HG03378 (cell line): ENCODE measurements at regions not wholly inside any gene's neighbourhood (a gene's known extent, or its start where the extent isn't known, plus 50 kb on each side); places are given as distances from the start of the nearest gene placed in this dataset.

Experiments used
- ATAC-seq: cut with Tn5 transposase; IDR thresholded peaks from one replicate; pipeline ENCODE4 v1.9.1; 2021; ENCODE audit warnings: mild to moderate bottlenecking, moderate library complexity; ENCODE audit not compliant: unreplicated experiment

DNA sequence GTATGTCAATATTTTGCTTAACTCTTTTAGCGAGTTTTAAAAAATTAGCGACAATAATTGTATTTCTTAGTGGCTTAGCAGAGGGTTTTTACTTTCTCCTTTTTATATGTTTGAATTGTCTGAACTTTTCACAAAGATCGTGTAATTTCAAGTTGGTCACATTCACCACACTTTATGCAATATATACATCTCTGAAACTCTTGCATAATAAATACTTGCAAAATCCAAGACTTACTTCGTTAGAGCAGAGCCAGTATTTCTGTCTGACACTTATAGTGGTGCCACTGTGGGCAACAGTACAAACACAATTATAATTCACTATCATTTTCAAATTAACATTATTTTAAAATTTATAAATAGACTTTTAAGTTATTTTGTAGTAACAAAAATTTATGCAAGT, 62.0 kb downstream of the SUCNR1 start:
- ATAC-seq: no peak

DNA sequence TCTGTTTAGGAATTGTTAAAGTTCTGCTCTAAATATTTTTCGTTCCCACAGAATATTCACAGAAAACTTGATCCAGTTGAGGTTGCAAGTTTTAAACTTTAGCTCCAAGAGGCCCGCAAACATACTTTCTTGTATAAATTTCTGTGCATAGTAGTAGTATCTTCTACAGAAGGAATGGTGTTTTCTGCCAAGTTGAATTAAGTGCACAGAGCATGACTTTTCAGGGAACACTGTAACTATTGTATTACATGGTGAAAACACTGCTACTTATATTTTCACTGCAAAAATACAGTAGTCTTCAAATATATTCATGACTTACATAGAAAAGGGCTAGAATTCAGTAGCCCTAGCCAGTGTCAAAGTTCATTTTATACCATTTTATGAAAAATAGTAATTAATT, 67.0 kb downstream of the SUCNR1 start:
- no peak for ATAC-seq

DNA sequence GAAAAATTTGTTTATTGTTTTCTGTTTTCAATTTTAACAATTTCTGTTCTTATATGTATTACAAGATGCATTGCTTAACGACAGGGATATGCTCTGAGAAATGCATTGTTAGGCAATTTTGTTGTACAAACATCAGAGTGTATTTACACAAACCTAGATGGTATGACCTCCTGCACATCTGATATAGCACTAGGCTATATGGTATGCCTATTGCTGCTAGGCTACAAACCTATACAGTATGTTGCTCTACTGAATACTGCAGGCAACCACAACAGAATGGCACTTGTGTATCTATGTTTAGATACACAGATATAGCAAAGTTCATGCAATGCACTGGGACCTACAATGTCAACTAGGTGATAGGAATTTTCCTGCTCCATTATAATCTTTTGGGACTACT, 70.1 kb downstream of the SUCNR1 start:
- no peak for ATAC-seq

DNA sequence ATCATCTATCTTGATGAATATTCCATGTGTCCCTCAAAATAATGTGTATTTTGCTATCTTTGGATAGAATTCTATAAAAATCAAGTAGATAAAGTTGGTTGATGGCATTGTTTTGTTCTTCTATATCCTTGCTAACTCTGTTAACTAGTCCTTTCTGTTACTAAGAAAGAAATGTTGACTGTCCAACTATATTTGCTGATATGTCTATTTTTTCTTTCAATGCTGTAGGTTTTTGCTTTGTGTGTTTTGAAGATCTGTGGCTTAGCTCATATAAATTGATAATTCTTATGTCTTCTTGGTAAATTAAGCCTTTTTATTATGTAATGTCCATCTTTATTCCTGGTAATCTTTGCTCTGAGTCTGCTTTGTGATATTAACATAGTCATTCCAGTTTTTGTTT, 70.9 kb downstream of the SUCNR1 start:
- ATAC-seq: no peak

DNA sequence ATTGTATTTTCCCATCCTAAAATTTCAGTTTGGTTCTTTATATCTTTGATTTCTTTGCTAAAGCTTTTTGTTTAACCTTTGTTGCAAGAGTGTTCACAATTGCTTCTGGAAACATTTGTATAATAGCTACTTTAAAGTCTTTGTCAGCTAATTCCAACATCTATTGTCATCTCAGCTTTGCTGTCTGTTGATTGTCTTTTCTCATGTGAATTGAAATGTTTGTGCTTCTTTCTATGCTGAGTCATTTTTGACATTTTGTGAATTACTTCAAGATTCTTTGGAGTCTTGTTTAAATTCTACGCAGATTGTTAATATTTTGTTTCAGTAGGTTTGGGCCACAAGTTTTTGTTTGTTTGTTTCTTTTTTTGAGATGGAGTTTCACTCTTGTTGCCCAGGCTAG, 73.2 kb downstream of the SUCNR1 start:
- ATAC-seq: no peak

DNA sequence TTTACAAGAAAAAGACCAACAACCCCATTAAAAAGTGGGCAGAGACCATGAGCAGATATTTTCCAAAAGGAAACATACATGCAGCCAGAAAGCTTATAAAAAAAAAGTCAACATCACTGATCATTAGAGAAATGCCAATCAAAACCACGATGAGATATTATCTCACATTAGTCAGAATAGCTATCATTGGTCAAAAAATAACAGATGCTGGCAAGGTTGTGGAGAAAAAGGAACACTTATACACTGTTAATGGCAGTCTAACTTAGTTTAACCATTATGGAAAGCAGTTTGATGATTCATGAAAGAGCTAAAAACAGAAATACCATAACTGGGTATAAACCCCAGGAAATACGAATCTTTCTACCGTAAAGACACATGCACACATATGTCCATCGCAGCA, 76.3 kb downstream of the SUCNR1 start:
- ATAC-seq: no peak

DNA sequence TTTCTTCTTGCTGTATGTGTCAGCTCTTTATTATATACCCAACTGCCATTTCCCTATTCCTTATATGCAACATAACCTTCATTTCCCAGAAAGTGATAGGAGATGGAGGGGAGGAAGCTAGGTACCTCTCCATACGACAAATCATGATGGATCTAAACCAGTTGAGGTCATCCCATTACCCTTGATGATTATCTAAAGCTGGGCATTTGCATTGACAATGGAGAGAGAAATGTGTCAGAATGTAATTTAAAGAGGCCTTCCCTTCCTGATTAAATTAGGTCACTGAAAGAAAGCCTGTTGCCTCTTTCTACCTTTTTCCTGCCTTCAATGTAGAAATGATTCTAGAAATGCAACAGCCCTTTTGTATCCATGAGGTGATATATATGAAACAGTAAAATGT, 81.9 kb downstream of the SUCNR1 start:
- ATAC-seq: no peak

DNA sequence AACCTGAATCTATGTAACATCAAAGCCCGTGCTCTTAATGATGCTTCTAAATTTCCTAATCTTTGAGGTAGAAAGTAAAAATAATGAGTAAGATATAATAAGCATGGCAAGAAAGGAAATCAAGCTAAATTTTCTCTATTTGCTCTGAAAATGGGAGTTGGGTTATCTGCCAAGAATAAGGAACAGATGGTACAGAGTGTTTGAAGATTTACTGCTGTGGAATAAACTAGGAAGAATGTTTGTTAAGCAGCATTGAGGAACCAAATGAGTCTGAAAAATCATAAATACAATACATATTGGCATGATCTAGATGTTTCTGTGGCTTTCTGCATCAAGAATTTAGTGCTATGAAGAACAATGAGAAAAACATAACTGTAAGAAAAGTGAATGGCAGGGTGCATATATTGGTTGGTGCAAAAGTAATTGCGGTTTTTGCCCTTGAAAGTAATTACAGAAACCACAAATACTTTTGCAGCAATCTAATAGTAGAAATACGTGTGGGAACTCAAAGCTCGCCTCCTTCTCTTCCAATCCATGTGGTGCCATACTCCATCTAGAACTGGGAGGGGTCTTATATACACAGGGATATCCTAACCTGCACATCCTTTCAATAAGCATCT, 87.6 kb downstream of the SUCNR1 start:
- ATAC-seq: no peak

DNA sequence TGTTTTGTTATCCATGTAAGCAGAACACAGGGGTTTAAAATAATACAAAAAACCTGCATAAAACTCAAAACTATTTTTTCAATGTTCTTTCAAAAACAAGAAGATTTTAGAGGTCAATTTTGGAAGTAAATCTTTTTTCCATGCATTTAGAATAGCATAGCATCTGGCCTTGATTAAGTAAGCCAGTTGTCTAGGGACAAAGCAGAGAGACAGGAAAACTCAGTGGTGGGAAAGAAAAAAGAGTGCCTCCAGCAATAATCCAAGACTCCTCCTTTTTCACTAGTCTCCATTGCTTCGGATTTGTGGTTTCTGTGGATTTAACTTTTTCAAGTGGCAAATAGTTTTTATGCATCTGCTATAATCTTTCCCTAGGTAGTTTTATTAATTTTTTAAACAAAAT, 88.9 kb downstream of the SUCNR1 start:
- ATAC-seq: no peak

DNA sequence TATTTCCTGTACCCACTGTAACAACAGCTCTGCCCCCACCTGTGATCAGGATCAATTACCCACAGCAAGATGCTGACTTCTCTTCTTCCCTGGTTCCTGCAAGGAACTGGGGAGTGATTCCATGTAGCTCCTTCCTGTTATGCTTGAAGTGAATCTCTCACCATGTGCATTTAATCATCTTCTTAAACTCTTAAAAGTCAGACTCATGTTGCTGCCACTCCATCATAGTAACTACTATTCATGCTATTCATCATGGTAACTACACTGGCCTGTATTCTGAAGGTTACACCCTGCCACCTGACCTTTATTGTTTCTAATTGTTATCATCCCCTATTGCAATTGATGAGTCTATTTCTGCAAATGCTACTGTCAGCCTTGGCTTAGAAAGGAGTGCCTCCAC, 89.5 kb downstream of the SUCNR1 start:
- ATAC-seq: no peak

DNA sequence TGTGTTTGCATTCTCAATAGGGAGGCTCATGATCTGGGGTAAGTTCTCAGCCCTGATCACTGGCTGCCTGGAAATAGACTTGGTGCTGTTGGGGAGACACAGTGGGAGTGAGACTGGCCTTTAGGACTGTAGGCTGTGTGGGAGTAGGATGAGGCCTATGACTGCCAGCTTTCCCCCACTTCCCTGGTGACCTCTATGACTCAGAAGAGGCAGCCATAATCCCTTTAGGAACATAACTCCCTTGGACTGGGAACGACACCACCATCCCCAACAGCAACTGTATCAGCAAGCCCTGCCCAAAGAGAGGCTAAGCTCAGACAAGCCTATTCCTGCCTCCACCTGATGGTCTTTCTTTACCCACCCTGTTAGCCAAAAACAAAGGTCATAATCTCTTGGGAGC, 91.3 kb downstream of the SUCNR1 start:
- ATAC-seq: no peak

DNA sequence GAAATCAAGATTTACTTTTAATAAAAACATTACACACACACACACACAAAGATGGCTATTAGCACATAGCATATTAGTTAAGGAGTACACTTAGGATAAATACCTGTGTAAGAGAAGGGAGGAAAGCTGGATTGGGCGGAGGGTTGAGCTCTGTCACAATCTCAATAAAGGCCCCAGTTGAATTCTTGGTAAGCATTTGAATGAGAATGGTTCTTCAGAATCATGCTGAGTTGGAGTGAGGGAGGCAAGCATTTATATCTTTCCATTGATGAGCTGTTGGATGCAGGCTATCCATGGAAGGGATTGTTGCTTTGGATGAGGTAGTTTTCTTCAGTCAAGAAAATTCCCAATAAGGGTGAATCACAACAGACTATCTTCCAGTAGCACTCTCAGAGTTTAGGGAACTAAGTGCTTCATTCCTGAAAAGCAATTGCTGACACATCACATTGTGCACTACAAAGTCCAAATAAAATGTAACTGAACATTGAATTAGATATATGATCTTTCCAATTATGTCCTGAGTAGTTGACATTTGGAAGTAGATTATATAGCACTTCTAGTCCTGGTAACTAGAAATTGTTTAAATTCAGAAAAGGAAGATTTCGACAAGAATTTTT, 95.7 kb downstream of the SUCNR1 start:
- ATAC-seq: no peak

DNA sequence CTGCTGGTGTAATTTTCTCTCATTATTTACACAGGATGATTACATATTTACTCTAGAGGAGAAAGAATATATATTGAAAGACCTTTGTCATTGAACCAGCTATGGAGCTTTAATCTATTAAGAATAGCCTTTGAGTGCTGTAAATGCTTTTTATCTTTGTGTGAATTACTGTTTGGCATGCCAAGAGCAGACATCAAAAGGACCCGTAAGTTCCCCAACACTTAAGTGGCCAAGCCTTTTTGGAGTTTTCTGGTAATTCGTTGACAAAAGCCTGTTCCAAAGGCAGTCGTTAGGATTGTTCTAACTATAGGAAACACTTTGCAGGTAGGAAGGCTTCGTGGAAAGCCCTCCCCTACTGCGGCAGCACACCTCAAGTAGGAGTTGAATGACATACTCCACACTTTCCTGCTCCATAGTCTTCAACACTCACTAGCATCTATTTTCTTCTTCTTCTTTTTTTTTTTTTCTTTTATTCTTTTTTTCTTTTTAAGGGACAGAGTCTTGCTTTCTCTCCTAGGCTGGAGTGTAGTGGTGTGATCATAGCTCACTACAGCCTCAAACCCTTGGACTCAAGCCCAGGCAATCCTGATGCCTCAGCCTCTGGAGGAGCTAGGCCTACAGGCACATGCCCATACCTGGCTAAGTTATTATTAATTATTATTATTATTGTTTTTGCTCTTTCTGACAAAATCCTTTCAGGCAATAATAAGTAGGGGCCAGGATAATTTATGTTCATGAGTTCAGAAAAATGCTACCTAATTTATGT, 98.6 kb downstream of the SUCNR1 start:
- ATAC-seq: no peak

DNA sequence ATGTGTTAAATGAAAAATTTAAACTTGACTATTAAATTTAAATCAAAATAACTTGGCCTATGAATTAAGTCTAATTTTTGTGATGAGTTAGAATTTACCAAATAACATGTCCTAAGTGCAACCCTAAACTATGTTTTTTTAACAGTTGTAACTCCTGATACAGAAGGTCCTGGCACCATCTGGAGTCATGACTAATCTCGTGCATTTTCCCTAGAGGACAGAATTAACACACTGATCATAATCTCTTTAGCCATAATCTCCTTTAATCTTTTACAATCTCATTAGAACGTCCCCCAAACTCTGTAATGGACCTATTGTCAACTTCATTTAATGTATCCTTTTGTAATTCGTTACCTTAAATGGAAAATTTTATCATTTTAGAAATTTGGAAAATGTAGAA, 100.6 kb downstream of the SUCNR1 start:
- ATAC-seq: no peak

DNA sequence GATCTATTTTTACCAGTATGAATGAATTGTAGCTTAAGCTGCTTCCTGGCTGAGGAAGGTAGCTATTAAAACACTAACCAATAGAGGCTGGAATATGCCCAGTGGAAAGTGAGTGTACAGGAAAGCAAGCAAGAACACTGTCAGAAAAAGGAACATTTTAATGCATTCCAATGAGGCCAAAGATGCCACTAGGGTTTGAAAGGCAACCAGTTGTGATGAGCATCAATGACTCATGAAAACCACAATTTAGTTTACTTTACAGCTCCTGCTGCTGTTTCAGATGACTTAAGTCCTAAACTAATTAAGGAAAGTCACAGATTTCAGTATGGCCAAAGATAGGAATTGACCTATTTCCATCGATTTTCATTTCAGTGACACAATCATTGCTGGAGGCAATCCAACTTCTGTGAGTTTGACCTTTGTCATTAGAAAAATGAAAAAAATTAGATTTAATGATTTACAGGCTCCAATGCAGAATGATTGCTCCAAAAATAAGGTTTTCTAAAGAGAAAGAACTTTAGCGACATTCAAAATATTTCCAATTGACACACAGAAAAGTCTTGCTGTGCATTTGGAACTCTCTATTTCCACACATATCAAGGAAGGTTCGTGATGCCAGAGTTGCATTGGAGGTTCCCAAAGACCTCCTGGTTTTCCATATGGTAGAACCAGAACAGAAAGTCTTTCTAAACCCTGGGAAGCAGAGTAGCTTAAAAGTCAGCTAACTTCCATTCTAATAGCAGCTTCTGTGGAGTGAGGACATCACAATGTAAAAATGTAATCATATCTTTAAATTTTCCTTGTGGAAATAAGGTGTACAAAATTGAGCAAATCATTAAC, 103.0 kb downstream of the SUCNR1 start:
- ATAC-seq: no peak

DNA sequence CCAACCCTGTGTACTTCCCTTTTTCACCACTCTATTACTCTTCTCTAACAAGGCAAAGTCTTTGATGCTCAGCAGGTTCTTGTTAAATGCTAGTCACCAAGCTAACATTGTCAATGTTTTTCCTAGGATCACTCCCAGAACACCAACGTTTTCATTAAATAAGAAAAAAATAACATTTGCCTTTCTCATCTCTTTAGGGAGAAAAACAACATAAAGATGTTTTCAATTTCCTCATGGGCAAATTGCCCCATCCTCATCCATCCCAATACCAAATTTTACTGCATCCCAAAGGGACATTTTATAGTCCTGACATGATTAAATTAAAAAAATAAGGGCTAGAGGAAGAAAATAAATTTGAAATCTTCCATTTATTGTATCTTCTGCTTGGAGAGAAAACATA, 106.5 kb downstream of the SUCNR1 start:
- no peak for ATAC-seq

DNA sequence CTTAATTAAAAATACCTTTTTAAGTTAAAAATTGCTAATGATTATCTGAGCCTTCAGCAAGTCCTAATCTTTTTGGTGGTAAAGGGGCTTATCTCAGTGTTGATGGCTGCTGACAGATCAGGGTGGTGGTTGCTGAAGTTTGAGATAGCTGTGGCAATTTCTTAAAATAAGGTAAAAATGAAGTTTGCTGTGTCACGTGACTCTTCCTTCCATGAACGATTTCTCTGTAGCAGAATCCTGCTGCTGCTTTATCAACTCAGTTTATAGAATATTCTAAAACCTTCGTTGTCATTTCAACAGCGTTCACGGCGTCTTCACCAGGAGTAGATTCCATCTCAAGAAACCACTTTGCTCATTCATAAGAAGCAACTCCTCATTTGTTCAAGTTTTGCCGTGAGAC, 110.1 kb downstream of the SUCNR1 start:
- no peak for ATAC-seq

DNA sequence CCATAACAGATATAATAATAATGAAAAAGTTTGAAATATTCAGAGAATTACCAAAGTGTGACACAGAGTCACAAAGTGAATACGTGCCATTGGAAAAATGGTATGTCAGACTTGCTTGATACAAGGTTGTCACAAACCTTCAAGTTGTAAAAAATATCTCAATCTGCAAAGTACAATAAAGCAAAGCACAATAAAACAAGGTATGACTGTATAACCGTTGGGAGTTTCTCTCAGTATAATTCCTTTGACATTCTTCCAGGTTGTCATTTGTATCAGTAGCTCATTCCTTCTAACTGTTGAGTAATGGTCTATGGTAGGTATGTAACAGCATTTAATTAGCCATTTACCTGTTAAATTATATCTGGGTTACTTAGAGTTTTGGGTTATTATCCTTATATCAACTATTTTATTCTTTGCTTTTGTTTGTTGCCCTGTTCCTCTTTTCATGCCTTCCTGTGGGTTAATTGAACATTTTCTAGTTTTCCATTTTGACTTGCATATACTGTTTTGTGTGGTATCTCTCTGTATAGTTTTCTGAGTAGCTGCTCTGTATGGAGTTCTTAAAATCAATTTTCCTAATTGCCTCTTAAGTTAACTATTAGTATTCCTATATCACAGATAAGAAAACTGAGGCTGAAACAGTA, 112.5 kb downstream of the SUCNR1 start:
- no peak for ATAC-seq

DNA sequence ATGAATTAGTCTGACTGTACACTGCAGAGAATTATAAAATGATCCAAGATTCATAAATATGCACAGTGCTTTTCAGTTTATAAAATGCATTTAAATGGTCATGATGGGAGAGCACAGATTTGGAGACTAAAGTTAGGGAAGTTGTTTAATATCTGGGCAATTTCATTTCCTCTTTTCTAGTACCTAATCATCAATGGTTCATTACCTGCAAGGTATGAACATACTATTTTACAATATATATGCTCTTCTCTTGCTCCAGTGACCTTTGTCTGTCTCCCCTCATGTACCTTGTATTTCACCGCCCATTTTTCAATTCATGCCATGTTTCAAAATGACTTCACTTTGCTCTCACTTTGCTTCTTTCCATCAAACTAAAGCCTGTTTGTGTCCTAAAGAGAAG, 114.5 kb downstream of the SUCNR1 start:
- ATAC-seq: no peak

DNA sequence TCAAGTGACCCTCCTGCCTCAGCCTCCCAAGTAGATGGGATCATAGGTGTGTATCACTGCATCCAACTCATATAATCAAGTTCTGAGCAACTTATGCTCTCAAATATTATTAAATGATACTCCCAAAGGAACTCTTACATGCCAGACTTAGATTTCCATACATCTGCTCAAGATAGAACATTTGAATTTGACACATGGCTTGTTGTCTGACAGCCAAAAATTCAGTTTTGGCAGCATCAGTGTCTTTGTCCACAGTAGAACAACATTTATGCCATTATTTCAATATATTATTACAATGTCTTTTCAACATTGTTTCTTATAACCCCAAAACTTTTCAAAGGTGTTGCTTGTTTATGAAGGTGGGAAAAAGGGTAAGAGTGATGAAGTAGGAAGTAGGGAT, 116.2 kb downstream of the SUCNR1 start:
- no peak for ATAC-seq
